ENCODE measurements at regions not wholly inside any gene's neighbourhood (a gene's known extent, or its start where the extent isn't known, plus 50 kb on each side); places are given as distances from the start of the nearest gene placed in this dataset.
"Not testable (repeated sequence)": the region's sequence is repeated elsewhere in the genome, so short reads cannot be mapped to it uniquely, and the experiment has no call there.

DNA sequence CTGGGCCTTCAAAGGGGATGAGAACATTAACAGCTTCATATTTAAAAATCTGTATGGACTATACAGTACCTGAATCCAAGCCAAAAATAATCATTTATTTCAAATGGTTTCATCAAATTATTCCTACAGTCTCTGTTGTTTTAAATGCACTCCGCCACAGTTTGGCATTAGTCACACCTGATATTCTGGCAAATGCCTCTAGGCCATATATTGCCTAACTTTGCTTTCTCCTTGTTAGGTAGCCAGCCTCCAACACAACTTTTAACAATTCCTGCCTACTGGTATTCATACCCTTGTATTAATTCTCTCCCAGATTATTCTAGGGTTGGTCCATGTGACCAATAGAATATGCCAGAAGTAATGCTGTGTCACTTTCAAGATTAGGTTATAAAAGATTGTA is 146.6 kb upstream of the FANCL start:
- ATAC-seq (no peak), DNase-seq (no peak)
- Histone ChIP-seq H3K4me1 (no peaks in the 10 kb centered on the region), H3K36me3 (no peaks in the 10 kb centered on the region), H3K27ac (no peak overlapping the region), H3K4me3 (no peak overlapping the region), H3K27me3 (no peaks in the 10 kb centered on the region), H3K9me3 (peaks cover 0 to 3% (median 0%) of the 10 kb centered on the region in 11 donors)
- 86 to 97% methylated on average over 1 of the region's 1 CpG for WGBS, 2 donors
- TF ChIP-seq, protein P1, sequence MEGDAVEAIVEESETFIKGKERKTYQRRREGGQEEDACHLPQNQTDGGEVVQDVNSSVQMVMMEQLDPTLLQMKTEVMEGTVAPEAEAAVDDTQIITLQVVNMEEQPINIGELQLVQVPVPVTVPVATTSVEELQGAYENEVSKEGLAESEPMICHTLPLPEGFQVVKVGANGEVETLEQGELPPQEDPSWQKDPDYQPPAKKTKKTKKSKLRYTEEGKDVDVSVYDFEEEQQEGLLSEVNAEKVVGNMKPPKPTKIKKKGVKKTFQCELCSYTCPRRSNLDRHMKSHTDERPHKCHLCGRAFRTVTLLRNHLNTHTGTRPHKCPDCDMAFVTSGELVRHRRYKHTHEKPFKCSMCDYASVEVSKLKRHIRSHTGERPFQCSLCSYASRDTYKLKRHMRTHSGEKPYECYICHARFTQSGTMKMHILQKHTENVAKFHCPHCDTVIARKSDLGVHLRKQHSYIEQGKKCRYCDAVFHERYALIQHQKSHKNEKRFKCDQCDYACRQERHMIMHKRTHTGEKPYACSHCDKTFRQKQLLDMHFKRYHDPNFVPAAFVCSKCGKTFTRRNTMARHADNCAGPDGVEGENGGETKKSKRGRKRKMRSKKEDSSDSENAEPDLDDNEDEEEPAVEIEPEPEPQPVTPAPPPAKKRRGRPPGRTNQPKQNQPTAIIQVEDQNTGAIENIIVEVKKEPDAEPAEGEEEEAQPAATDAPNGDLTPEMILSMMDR (IDR thresholded peaks at IDR 0.05), result no peak
- intact Hi-C loops (cut with DNase I), result no loop called here

DNA sequence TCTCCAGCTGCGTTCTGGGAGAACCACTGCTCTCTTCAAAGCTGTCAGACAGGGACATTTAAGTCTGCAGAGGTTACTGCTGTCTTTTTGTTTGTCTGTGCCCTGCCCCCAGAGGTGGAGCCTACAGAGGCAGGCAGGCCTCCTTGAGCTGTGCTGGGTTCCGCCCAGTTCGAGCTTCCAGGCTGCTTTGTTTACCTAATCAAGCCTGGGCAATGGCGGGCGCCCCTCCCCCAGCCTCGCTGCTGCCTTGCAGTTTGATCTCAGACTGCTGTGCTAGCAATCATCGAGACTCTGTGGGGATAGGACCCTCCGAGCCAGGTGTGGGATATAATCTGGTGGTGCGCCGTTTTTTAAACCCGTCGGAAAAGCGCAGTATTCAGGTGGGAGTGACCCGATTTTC is 145.8 kb upstream of the FANCL start:
- intact Hi-C loops (cut with DNase I); DNase-seq; ATAC-seq; H3K4me1 ChIP-seq; H3K36me3 ChIP-seq; H3K27ac ChIP-seq; H3K9me3 ChIP-seq; H3K27me3 ChIP-seq; H3K4me3 ChIP-seq: not testable (repeated sequence)
- 68 to 71% methylated on average over 13 of the region's 14 CpGs for WGBS, 2 donors

DNA sequence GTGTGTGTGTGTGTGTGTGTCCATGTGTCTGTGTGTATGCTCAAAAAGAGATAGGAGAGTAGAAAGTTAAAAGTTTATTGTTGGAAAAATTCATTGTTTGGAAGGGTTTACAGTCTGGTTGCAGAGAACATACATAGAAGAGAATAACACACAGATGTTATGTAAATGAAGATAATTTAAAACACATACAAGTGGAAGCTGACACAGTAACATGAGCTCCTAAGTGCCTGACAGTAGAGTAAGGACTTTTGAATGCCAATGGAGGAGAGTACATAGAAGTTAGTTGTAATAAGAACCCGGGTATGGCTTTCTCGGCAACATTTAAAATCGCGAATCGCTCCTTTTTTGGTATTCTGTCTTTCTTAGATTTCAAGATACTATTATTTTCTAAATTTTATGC is 137.0 kb upstream of the FANCL start:
- intact Hi-C loops (cut with DNase I), result no loop called here
- H3K36me3 ChIP-seq, result no peaks in the 10 kb centered on the region
- WGBS, 2 donors, result 93 to 95% methylated on average over 5 of the region's 5 CpGs
- peaks cover 0 to 8% (median 0%) of the 10 kb centered on the region in 11 donors for H3K9me3 ChIP-seq
- DNase-seq (no peak), ATAC-seq (no peak)
- H3K4me3 ChIP-seq, result no peak overlapping the region
- no peaks in the 10 kb centered on the region for H3K4me1 ChIP-seq
- TF ChIP-seq, protein P1 (IDR thresholded peaks at IDR 0.05), result no peak
- H3K27me3 ChIP-seq, result no peaks in the 10 kb centered on the region
- H3K27ac ChIP-seq, result no peak overlapping the region

DNA sequence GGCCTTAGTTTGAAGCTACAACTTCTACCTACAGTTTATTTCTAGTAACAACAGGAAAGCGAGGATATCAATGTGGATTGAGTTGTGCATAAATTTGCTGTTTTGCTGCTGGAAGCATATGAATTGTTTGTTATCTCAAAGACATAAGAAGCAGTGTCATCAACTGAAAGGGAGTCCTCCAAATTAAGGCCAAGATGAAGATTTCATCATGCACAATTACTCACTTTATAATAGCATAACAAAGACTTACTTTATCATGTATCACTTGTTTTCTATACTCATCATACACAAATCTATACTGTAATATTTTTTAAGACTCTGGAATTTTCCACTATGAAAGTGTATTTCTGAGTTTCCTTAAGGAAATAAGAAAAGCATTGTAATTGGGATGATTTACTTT is 136.1 kb upstream of the FANCL start:
- no peak for ATAC-seq
- TF ChIP-seq, protein P1 (IDR thresholded peaks at IDR 0.05), result no peak
- Histone ChIP-seq H3K9me3 (peaks cover 0 to 8% (median 0%) of the 10 kb centered on the region in 11 donors), H3K27ac (no peak overlapping the region), H3K36me3 (no peaks in the 10 kb centered on the region), H3K27me3 (no peaks in the 10 kb centered on the region), H3K4me3 (no peak overlapping the region), H3K4me1 (no peaks in the 10 kb centered on the region)
- no peak for DNase-seq
- intact Hi-C loops (cut with DNase I), result no loop called here
- WGBS, 2 donors, result 77 to 83% methylated on average over 1 of the region's 1 CpG

DNA sequence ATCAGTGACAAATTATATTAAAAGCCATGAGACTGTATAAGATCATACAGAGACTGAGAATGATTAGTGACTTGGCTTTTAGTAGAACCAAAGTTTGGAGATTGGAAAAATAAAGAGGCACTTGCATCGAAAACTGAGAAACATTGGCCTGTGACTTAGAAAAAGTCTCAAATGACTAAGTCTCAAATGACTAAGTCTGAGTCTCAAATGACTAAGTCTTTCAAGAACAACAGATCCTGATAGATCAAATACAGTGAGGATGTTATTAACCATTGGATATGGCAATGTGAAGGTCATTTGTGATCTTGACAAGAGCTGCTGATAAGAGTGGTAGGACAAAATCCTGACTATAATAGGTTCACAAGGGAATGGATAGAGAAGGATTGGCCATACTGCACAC is 135.5 kb upstream of the FANCL start:
- ATAC-seq (no peak), DNase-seq (no peak)
- Histone ChIP-seq H3K4me3 (no peak overlapping the region), H3K9me3 (peaks cover 0 to 8% (median 0%) of the 10 kb centered on the region in 11 donors), H3K27me3 (no peaks in the 10 kb centered on the region), H3K36me3 (no peaks in the 10 kb centered on the region), H3K4me1 (no peaks in the 10 kb centered on the region), H3K27ac (no peak overlapping the region)
- intact Hi-C loops (cut with DNase I), result no loop called here
- 88 to 97% methylated on average over 1 of the region's 1 CpG for WGBS, 2 donors
- TF ChIP-seq, protein P1 (IDR thresholded peaks at IDR 0.05), result no peak

Data from heart right ventricle (tissue), 16 donors.